ENCODE measurements at regions not wholly inside any gene's neighbourhood (a gene's known extent, or its start where the extent isn't known, plus 50 kb on each side); places are given as distances from the start of the nearest gene placed in this dataset.

GRCh38 chr2:134193006-134193405 lies 60.9 kb upstream of the MGAT5 start:
- no peak for DNase-seq

DNA sequence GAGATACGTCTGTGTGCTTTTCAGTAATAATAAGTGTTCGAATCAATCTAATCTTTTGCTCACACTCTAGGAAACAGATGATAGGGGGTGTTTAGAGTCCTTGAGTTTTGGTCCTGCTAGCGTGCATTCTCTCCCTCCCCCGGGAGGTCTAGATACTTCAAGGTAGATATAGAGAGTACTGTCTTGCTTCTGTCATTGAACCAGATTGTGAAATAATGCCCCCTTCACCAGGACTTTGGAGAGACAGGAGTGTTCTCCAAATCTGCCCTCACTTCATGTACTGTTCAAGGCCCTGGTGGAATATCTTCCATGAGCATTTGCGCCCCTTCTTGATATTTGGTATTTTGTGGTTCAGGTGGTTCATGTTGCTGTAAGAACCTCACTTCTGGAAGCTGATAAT lies 59.4 kb upstream of the MGAT5 start:
- DNase-seq, result no peak

DNA sequence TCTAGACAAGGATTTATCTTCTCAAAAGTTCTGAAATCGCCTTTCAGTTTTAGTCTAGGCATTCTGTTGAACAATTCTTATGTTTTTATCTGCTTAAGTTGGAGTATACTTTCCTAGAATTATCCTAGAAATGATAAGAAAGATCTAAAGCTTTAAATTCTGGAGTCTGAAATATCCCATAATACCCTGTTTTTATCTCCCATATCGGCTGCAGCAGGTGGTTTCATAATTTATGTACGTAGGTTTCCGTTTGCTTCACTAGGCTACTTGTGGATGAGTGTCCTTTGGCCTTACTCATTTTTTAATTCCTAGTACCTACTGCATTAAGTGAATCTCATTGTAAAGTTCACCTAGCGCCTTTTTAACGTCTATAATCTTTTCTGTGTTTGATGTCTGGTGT lies 58.5 kb upstream of the MGAT5 start:
- DNase-seq, result no peak

DNA sequence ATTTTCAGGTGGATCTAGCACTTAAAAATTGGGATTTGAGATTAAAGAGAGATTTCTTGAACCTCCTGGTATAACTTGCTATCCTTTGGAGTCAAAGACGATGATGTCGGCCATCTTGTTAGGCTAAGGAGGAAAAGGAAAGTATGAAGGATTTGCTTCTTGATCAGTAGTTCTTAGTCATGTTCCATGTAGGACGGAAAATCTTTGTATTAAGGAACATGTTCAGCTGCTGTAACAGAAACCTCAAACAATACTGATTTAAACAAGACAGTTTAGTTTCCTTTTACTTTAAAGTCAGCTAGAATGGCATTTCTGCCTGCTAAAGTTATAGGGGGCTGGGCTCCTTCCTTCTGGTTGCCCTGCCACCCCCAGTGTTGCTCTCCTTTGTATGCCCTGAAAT lies 56.4 kb upstream of the MGAT5 start:
- no peak for DNase-seq

DNA sequence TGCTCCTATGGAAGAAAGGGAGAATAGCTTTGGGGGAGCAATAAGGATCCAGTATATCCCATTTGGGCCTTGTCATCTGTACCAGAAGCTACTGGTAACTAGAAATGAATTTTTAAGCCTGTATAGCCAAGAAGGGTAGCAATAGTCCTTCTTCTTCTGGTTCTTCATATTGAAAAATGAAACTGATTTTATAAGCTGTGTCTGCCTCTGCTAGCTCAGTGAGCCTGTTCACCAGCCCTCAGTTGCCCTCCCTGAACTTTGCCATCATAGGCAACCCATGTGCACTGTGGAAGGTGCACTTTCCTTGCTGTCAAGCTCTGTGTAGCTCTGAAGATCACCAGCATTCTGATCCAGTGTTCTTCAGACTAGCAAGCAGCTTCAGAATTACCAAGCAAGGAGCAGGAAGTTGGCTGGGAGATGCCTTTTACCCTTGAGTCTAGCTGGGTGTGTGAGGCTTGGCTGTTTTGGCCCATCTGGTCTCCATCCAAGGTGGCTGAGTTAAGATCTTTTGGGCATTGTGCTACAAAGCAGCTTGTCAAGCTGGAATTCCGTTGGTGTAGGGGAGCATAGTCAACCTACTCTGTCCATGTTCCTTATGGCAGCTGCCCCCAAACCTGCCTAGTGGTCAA lies 55.8 kb upstream of the MGAT5 start:
- DNase-seq, result no peak

GRCh38 chr2:134199123-134199522 lies 54.7 kb upstream of the MGAT5 start:
- no peak for DNase-seq

DNA sequence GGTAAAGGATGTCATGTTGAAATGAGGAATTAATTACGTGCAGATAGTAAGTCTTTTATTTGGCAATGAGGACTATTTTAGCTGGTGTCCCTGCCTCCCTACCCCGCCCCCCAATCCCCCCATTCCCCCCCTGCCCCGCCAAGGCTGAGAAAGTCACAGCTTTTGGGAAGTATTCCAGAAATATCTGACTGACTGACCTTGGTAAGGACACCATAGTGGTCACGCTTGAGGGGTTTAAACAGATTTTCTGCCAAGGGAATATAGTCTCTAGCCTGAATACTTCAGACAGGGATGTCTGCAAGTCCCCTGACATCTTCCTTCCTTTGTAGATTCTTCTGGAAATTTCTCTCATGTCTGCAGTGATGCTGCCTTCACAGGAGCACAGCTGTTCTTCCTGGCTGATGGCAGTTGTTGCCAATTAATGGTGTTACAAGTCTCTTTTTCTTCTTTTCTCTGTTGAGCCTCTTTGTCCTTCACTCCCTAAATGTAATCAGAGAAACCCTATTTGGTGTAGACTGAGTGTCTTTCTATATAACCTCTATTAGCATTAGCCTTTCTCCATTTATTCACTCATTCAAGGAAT lies 53.7 kb upstream of the MGAT5 start:
- no peak for DNase-seq

- DNase-seq, result no peak
These were observed 52.3 kb upstream of the MGAT5 start for GRCh38 chr2:134201533-134201932.

DNA sequence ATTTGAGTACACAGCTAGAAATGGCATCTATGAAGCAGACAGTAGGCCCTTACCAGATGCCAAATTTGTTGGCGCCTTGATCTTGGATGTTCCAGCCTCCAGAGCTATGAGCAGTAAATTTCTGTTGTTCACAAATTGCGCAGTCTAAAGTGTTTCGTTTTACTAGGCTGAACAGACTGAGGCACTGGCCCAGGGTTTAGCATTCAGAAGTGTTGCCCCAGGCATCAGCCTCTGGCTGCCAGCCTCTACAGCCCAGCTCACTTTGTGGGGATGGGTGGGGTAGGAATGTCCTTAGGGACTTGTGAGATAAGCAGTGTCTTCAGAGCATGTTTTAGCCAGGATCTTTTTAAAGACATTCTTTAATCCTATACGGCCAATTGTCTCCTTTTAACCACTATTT lies 51.5 kb upstream of the MGAT5 start:
- no peak for DNase-seq

DNA sequence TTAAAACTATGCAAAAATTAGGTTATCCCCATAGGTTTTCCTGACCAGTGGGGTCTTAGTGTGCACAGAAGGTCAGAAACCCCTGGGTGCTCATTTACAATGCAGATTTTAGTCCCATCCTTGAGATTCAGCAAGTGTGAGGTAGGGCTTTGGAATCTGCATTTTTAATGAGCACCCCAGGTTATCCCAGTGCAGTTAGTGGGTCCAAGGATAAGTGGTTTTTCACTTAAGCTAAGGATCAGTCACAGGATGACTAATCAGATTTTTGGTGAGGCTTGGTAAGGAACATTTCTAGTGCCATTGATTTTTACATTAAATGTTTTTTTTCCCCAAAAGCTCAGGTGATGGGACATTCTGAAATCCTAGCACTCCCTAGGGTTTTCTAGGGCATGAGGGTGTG lies 50.7 kb upstream of the MGAT5 start:
- DNase-seq, result no peak

Data from CD4-positive, alpha-beta T cell treated with Interleukin-21 for 1 hour (primary cell).